ENCODE measurements at regions not wholly inside any gene's neighbourhood (a gene's known extent, or its start where the extent isn't known, plus 50 kb on each side); places are given as distances from the start of the nearest gene placed in this dataset.

DNA sequence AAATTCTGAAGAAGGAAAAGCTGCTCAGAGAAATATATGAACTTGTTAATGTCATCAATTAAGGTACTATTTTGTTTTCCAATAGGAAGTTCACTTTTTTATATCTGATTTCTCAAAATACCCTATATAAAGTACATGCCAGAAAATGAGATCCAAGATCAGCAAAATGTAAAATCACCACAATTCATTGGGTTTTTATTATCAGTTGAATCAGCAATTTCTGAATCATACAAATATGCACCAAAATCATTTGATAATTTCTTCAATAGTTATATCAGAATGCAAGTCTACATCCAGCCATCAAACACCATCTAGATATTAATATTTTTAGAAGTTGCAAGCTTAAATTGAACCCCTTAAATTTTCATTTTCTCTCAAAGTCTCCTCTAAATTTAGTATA lies 1293.4 kb upstream of the NCAM2 start:
- TF ChIP-seq, protein P1, sequence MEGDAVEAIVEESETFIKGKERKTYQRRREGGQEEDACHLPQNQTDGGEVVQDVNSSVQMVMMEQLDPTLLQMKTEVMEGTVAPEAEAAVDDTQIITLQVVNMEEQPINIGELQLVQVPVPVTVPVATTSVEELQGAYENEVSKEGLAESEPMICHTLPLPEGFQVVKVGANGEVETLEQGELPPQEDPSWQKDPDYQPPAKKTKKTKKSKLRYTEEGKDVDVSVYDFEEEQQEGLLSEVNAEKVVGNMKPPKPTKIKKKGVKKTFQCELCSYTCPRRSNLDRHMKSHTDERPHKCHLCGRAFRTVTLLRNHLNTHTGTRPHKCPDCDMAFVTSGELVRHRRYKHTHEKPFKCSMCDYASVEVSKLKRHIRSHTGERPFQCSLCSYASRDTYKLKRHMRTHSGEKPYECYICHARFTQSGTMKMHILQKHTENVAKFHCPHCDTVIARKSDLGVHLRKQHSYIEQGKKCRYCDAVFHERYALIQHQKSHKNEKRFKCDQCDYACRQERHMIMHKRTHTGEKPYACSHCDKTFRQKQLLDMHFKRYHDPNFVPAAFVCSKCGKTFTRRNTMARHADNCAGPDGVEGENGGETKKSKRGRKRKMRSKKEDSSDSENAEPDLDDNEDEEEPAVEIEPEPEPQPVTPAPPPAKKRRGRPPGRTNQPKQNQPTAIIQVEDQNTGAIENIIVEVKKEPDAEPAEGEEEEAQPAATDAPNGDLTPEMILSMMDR (IDR thresholded peaks at IDR 0.05) = no peak
- no peak for TF ChIP-seq POLR2AphosphoS5 (IDR thresholded peaks at IDR 0.05)
